Keratinocyte (primary cell): ENCODE measurements at regions not wholly inside any gene's neighbourhood (a gene's known extent, or its start where the extent isn't known, plus 50 kb on each side); places are given as distances from the start of the nearest gene placed in this dataset.
A peak's percentile ranks its signal among the peaks of the same experiment; 100 is the strongest.
"Not testable (repeated sequence)": the region's sequence is repeated elsewhere in the genome, so short reads cannot be mapped to it uniquely, and the experiment has no call there.

ENCODE experiments used
- EZH2 ChIP-seq: IDR thresholded peaks from one replicate; pipeline ENCODE4 v1.6.1; 2012; ENCODE audit warnings: inconsistent platforms, mild to moderate bottlenecking, low read length, moderate library complexity
- TF ChIP-seq, protein P1 (sequence below), 3 experiments: IDR thresholded peaks in 1 of 3; conservative IDR thresholded peaks in 1 of 3; optimal IDR thresholded peaks in 1 of 3; 2 replicates in 2 of 3; 3 replicates in 1 of 3; pipeline versions ENCODE3 to v1.5.1; 2011; ENCODE audit warnings: low read length in 3 of 3, mild to moderate bottlenecking in 3 of 3, moderate library complexity in 2 of 3, control low read depth in 1 of 3, inconsistent platforms in 1 of 3; ENCODE audit not compliant: insufficient read depth in 2 of 3; ENCODE audit errors: extremely low read depth in 1 of 3

DNA sequence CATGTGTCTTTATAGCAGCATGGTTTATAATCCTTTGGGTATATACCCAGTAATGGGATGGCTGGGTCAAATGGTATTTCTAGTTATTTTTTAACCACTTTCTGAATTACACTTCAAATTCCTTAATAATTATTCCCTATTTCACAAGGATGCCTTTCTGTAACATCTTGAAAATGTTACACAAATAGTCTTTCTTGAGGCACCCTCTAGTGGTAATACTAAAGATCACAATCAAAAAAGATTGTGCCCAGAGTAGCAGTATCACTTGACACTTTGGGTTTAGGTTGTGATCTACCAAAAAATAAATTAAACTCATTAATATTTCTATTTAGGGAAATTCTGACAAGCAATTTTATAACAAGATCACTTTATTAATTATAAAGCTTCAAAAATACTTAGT lies 74.0 kb upstream of the TEKT4 start:
- TF ChIP-seq, protein P1, sequence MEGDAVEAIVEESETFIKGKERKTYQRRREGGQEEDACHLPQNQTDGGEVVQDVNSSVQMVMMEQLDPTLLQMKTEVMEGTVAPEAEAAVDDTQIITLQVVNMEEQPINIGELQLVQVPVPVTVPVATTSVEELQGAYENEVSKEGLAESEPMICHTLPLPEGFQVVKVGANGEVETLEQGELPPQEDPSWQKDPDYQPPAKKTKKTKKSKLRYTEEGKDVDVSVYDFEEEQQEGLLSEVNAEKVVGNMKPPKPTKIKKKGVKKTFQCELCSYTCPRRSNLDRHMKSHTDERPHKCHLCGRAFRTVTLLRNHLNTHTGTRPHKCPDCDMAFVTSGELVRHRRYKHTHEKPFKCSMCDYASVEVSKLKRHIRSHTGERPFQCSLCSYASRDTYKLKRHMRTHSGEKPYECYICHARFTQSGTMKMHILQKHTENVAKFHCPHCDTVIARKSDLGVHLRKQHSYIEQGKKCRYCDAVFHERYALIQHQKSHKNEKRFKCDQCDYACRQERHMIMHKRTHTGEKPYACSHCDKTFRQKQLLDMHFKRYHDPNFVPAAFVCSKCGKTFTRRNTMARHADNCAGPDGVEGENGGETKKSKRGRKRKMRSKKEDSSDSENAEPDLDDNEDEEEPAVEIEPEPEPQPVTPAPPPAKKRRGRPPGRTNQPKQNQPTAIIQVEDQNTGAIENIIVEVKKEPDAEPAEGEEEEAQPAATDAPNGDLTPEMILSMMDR (optimal IDR thresholded peaks at IDR 0.05 in 1 of 3, IDR thresholded peaks at IDR 0.05 in 1 of 3, conservative IDR thresholded peaks at IDR 0.05 in 1 of 3; ENCODE audit: extremely low read depth in 1 of 3, insufficient read depth in 2 of 3, low read length in 3 of 3) = peak in 1 of 3 experiments; percentile 13
- TF ChIP-seq EZH2 = not testable (repeated sequence)
